Activated CD4-positive, CD25-positive, alpha-beta regulatory T cell treated with anti-CD3 and anti-CD28 coated beads, Interleukin-2, amount 50 U/mL, for 72 hours (primary cell): ENCODE measurements at regions not wholly inside any gene's neighbourhood (a gene's known extent, or its start where the extent isn't known, plus 50 kb on each side); places are given as distances from the start of the nearest gene placed in this dataset.
"Not testable (repeated sequence)": the region's sequence is repeated elsewhere in the genome, so short reads cannot be mapped to it uniquely, and the experiment has no call there.

ENCODE experiments used
- DNase-seq: peaks from one replicate; pipeline ENCODE4 v3.0.0; 2021

DNA sequence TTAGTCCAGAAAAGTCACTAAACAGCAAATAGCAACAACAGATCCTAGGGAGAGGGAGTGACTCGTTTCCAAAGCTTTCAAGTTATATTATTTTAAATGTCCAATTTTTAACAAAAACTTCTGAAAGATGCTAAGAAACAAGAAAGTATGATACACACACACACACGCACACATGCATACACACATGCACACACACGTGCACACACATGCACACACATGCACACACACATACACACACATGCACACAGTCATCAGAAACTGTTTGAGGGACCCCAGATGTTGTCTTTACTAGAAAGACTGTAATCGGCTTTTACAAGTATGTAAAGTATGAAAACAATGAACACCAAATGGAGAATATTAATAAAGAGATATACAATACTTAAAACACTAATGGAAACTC lies 825.4 kb downstream of the UQCRFS1 start:
- DNase-seq, result no peak

DNA sequence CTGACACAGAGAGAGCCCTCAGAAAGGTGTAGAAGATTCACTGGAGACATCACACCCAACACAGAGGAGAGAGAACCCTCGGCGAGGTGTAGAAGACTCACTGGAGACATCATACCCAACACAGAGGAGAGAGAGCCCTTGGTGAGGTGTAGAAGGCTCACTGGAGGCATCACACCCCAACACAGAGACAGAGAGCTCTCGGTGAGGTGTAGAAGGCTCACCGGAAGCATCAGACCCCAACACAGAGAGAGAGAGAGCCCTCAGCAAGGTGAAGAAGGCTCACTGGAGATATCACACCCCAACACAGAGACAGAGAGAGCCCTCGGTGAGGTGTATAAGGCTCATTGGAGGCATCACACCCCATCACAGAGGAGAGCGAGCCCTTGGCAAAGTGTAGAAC lies 826.5 kb downstream of the UQCRFS1 start:
- no peak for DNase-seq

DNA sequence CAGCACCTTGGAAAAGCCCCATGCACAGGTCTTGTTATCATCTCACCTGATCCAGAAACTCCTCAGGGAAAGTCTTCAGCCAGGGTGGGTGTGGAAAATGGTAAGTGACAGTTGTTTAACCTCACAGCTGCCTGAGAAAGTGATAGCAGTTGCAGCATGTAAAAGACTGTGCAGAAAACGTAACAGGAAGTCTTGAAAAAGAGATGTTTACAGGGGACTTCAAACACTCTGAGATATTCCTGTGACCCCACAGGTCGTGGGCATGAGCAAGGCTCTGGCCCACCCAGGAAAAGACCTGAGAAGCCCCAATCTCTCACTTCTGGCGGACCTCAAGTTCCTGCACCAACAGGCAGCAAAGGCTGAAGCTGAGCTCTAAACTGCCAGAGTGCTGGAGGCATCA lies 826.9 kb downstream of the UQCRFS1 start:
- DNase-seq, result no peak

DNA sequence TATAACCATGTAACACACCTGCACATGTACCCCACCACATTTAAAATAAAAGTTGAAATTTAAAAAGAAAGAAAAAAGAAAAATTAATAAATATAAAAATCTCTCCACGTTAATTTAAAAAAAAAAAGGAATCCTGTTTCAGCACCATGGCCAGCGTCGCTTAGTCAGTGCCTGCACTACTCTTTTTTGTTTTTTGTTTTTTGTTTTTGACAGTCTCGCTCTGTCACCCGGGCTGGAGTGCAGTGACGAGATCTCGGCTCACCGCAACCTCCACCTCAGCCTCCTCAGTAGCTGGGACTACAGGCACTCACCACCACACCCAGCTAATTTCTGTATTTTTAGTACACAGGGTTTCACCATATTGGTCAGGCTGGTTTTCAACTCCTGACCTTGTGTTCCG lies 835.9 kb downstream of the UQCRFS1 start:
- no peak for DNase-seq

DNA sequence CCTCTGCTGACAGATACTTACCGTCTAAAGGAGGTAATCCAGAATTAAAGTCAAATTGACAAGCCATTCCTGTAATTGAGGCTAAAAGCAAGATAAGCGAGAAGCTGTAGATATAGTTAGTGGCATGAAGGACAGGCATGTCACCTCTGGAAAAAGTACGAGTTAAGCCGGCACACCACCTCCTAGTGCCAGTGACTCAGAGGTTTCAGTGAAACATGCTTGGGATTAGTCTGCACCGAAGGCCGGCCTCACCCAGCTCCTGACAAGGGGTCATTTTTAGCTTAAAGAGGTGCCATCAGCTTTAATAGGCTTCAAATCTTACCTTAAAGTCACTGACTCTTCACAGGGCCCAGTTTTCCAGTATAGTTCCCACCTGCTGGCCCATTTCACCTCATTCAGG lies 838.0 kb downstream of the UQCRFS1 start:
- DNase-seq, result no peak

DNA sequence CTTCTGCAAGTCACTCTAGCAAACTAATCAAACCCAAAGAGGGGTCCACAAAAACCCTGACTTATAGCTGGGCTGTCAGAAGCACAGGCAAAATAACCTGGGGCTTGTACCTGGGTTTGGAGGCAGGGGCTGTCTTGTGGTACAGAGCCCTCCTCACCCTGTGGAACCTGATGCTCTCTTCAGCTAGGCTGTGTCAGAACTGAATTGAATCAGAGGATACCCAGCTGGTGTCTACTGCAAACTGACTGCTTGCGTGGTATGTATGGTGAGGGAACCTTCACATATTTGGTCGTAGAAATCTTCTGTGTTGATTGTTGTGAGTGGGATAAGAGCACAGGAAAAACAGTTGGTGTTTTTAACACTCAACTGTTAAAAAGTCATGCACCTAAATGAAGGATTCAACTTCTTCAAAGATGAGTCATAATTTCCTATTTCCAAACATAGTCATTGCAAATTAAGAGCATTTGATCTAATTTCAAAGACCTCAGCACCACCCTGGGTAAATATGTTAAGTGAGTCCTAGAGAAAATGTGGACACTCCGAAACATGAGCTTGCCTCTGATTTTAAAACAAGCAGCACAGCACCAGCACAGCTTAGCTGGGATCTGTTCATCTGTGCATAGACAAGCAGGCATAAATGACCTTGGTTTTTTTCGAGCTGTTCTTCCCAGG lies 840.2 kb downstream of the UQCRFS1 start:
- DNase-seq, result no peak

DNA sequence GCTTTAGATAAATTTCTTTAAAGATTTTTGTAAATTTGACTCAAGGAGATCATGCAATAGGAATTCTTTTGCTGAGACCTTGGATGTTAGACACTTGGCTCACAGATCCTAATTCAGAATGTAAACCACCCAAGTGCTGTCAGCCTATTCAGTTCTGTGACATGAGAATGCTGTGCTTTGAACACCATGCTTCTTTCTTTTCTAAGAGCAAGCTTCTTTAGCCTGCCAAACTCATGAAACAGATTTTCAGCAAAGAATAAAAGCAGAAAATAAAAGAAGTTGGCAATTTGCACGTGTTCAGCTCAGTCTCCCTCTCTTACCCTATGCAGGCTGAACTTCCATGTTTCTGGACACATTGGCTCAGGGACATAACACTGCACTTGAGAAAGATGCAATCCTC lies 845.8 kb downstream of the UQCRFS1 start:
- no peak for DNase-seq

DNA sequence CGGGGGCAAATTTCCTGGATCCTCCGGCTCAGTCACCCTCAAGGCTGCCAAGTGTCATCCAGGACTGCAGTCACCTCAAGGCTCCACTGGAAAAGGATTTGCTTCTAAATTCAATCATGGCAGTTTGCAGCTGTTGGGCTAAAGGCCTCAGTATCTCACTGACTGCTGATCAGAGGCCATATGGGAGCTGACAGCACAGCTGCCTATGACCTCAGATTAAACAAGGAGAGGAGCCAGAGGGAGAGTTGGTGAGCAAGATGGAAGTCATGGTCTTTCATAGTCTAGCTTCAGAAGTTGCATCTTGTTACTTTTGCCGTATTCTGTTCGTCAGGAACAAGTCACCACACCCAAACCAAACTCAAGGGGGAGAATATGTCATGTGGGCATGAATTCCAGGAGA lies 849.7 kb downstream of the UQCRFS1 start:
- no peak for DNase-seq

DNA sequence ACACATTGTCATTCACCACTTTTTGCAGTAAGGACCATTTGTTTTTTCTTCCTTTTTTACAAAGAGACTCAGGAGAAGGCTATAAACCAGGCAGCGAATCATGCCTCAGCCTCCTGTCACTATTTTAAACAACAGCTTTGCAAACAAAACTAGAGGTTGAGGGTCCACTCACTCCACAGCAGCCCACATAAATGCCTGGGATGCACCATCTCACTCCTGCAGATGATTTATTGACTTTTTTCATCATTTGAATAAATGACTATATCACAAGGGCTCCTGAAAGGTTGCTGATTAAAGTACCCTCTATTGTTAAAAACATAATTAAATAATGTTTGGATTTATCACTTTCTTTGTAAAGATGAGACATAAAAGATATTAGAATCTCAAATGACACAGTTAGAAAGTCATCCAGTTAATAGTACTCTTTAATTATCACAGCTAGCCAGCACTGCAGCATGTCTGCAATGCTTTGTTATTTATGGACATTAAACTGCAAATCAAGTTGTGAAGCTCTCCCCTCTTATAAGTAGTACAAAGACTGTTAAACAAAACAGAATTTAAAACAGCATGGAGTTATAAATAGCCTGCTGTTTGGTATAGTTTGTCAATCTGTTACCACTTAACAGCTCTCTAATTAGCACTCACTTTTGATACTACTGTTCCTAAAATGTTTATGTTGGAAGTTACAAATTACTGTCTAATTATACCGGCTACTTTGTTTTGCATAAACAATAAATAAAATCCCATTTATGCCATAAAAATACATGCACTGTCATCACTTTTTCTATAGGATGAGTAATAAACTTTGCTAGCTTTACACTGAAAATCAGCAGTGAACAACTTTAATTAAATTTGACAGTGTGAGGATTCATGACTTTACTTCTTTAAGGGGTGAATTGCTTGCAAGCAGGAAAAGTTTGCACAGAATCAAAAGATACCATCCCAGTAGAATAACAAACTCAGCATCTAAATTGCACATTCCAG lies 853.2 kb downstream of the UQCRFS1 start:
- DNase-seq, result no peak

DNA sequence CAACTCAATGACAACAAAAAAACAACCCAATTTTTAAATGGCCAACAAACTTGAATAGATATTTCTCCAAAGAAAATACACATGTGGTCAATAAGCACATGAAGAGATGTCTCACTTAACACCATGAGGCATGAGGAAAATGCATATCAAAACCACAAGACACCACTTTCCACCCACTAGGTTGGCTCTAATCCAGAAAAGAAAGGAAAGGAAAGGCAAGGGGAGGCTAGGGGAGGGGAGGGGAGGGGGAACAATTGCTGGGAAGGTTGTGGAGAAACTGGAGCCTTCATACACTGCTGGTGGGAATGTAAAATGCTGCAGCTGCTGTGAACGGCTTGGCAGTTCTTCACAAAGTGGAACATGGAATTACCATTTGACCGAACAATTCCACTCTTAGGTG lies 854.3 kb downstream of the UQCRFS1 start:
- DNase-seq, result no peak

DNA sequence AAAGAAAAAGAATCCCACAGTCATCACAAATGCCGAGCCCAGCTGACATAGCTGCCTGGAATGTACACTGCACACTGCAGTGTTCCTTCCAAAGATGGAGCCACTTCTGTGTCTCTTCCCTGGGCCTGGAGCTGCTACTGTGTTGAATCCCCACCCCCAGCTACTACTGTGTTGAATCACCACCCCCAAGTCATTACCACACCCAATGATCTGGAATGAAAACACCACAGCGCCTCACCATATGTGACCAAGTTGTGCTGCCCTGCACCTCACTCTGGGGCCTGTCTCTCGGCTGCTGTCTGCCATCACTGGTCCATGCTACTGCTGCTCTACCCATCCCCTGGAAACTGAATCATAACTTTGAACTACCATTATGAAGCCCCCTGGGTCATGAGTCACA lies 861.2 kb downstream of the UQCRFS1 start:
- no peak for DNase-seq

DNA sequence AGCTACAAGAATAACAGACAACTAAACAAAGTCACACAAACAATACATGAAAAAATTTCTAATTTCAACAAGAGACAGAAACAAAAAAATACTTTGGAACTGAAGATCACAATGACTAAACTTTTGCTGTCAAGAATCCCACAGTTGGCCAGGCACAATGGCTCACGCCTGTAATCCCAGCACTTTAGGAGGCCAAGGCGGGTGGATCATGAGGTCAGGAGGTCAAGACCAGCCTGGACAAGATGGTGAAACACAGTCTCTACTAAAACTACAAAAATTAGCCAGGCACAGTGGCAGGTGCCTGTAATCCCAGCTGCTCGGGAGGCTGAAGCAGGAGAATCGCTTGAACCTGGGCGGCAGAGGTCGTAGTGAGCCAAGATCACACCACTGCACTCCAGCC lies 861.6 kb downstream of the UQCRFS1 start:
- not testable (repeated sequence) for DNase-seq

DNA sequence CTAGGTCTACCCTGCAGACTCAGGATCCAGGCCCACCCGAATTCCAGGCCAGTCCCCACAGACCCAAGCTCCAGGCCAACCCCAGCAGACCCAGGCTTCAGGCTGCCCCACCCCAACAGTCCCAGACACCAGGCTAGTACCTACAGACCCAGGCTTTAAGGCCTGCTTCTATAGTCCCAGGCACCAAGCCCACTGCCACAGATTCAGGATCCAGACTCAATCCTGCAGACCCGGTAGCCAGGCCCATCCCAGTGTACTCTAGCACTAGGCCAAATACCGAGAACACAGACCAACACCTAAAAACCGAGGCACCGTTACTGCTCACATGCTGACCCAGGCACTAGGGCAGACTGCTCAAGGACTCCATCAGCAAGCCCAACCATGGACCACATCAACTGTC lies 862.3 kb downstream of the UQCRFS1 start:
- DNase-seq, result no peak

DNA sequence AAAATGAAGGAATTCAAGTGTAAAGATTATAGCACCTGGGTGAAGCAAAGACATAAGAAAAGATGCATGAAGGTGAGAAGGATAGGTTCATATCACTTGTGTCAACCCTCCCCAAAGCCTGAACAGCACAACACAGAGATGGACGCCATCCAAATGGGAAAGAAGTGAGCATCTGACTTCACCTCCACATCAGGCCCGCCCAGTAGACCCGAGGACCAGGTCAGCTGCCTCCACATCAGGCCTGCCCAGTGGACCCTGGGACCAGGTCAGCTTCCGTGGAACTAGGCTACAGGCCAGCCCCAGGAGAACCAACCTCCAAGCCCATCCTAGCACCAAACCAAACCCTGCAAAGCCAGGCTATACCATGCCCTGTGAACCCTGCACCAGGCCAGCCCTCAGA lies 862.9 kb downstream of the UQCRFS1 start:
- DNase-seq, result no peak

DNA sequence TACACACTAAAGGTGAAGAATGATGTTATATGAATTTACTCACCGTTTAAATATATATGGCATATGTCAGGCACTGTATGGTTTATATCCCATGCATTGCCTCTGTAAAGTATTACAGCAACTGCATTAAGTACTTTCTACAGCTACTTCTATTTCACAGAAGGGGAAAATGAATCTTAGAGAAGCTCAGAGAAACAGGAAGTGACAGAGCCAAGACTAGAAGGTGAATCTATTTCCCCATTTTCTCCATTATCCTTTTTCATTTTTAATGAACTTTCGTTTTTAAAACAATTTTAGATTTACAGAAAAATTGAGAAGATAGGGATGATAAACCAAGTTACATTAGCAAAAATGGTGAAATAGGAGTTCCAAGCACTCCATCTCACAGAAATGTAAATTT lies 863.3 kb downstream of the UQCRFS1 start:
- no peak for DNase-seq

DNA sequence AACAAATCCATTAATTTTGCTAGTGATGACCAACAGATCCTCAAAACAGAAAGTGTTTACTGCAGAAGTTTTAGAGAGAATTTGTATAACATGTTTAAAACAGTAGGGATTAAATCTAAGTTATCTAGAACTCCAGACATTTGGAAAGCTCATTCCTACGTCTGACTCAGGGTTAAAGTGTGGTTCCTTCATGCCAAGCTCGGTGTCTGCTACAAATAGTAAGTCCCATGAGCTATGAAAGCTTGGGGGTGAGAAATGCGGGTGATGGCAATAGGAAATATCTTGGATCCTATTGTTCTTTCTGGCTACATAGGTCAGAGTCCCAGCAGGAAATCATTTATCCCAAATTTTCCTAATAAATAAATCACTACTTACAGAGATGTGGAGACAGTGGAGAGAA lies 867.1 kb downstream of the UQCRFS1 start:
- DNase-seq, result no peak

DNA sequence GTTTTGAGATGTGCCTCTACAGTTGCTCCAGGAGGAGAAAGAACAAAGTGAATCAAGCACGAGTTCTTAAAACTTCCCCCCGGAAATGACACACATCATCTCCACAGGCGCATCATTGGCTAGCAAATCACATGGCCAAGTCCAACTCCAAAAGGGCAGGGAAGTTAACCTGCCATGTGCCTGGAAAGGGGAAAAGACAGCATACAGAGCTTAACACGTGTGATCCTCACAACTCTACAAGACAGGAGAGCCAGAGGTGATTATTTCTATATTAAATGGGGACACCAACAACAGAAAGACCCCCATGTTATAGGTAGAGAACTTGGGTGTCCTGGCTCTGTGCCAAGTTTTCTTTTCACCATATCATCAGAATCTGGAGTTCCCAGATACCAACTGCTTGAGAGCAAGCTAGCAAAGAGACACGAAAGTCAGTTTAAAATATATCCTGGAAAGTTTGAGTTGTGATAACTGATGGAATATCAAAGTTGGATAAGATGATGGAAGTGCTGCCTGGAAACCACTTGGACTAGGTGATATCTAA lies 871.1 kb downstream of the UQCRFS1 start:
- no peak for DNase-seq

DNA sequence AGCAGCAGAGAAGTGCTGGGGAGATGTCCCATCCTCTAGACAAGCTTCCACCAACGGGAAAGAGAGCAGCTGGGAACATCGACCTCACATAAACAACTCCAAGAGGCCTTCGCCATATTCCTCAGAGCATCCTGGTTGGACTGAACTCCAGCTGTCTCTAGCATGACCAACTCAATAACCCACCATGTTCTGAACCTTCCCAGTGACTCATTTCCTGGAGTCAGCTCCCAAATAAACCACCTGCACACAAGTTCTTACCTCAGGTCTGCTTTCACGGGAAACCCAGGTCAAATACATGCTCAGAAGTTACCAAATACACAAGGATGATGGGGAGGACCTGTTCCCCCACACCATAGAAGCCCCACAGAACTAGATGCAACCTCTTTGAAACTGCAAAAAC lies 878.5 kb downstream of the UQCRFS1 start:
- no peak for DNase-seq

DNA sequence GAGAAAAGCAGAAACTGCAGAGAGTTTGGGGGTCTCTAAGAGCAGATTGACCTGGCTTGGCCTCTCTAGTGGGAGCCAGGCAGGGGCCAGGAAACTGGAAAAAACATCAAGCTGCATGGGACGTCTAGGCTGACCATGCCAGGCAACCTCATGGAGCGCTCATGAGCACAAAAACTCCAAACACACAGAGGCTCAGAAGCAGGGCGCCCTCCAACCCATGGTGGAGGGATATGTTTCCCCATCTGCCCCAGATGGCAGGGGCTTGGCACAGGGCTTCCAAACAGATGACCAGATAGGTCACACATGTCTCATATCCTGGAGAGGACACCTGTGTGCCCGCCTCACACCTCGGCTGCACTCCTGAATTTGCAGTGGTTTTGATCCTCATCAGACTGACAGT lies 879.0 kb downstream of the UQCRFS1 start:
- DNase-seq, result no peak

DNA sequence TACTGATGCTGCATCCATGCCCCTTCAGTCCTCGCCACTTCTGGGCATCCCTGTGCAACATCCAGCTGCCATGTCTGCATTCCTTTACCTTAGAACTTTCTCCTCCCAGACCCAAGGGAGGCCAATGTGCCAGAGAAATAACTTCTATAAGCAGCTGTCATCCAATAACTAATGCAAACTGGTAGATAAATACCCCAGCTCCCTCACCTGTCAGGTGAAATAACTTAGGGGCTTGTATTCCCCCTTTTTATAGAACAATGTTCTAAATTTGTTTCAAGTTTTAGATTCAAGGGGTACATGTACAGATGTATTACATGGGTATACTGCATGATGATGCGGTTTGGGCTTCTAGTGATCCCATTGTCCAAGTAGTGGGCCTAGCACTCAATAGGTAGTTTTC lies 880.1 kb downstream of the UQCRFS1 start:
- no peak for DNase-seq

DNA sequence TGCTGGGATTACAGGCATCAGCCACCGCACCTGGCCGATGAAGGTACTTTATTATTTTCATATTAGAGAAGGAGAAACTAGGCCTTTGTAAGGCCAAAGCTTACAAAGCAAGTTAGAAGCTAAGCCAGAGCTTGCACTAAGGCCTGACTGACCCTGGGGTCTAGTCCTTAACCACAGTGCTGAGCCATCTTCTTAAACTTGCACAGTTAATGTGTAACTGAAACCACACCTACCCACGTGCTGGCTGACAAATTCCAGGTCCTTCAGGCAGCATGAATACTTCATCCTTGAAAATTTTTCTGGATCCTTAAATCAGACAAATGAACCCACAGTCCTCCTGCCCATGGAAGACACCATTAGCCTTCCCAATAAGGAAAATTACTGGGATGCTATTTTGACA lies 880.6 kb downstream of the UQCRFS1 start:
- no peak for DNase-seq

DNA sequence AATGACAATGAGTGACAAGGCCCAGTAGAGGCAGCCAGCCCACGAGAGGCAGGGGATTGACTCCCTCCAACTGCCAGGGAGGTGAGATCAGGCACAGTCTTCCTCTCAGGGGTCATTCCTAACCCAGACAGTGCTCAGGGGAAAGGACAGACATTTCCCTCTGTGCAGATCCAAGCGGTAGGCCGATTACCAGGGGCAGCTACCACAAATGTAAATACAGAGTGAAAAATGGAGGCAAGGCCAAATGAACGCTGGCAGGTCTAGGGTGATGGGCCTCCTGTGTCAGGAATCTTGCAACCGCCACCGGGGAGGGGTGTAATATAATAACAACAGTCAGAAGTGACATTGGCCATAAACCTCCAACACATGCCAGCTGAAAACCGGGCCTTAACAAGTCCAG lies 881.4 kb downstream of the UQCRFS1 start:
- DNase-seq, result no peak

DNA sequence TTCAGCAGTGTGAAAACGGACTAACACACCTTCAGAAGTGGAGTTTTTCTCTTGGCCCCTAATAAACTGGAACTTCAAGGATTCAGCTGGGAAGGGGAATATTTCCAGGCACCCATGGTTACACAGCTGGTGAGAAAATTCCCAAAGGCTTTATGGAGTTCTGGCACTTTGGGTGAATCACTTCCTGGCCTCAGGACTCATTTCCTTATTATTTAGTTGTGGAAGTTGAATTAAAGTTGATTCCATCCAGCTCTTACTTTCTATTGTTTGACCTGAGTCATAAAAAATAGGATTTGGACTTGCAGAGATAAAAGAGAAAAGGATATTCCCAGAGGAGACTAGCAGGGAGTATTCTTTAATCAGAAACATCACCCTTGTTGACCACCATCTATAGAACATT lies 882.1 kb downstream of the UQCRFS1 start:
- DNase-seq, result no peak

DNA sequence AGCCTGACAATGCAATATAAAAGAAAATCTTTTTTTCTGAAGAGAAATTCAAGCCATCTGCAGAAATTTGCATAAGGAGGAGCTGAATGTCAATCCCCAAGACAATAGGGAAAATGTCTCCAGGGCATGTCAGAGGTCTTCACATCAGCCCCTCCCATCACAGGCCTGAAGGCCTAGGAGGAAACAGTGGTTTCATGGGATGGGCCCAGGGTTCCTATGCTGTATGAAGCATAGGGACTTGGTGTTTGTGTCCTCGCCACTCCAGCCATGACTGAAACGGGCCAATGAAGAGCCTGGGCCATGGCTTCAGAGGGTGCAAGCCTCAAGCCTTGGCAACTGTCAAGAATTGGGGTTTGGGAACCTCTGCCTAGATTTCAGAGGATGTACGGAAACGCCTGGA lies 883.5 kb downstream of the UQCRFS1 start:
- DNase-seq, result no peak
